GM18861 (cell line): ENCODE measurements at regions not wholly inside any gene's neighbourhood (a gene's known extent, or its start where the extent isn't known, plus 50 kb on each side); places are given as distances from the start of the nearest gene placed in this dataset.

Experiments used
- ATAC-seq: cut with Tn5 transposase; IDR thresholded peaks from one replicate; pipeline ENCODE4 v1.9.1; 2021; ENCODE audit not compliant: unreplicated experiment

- no peak for ATAC-seq
Observed at GRCh38 chr3:81439108-81439507, 322.3 kb downstream of the GBE1 start.

GRCh38 chr3:81437683-81438082, 323.8 kb downstream of the GBE1 start:
- no peak for ATAC-seq

GRCh38 chr3:81436182-81436581, 325.3 kb downstream of the GBE1 start:
- ATAC-seq = no peak

- ATAC-seq = no peak
Observed at GRCh38 chr3:81435050-81435449, 326.4 kb downstream of the GBE1 start.

- ATAC-seq = no peak
Observed at GRCh38 chr3:81434161-81434560, 327.3 kb downstream of the GBE1 start.

GRCh38 chr3:81433675-81434074, 327.8 kb downstream of the GBE1 start:
- ATAC-seq = no peak

GRCh38 chr3:81432456-81432855, 329.0 kb downstream of the GBE1 start:
- no peak for ATAC-seq

- ATAC-seq = no peak
Observed at GRCh38 chr3:81426826-81427577, 334.4 kb downstream of the GBE1 start.

- no peak for ATAC-seq
Observed at GRCh38 chr3:81425198-81425868, 336.1 kb downstream of the GBE1 start.

- no peak for ATAC-seq
Observed at GRCh38 chr3:81419228-81419627, 342.2 kb downstream of the GBE1 start.

- no peak for ATAC-seq
Observed at GRCh38 chr3:81416812-81417211, 344.6 kb downstream of the GBE1 start.

GRCh38 chr3:81406318-81406717, 355.1 kb downstream of the GBE1 start:
- ATAC-seq = no peak

GRCh38 chr3:81395739-81396513, 365.5 kb downstream of the GBE1 start:
- ATAC-seq = peak; percentile 13

GRCh38 chr3:81394651-81395524, 366.6 kb downstream of the GBE1 start:
- ATAC-seq = no peak

GRCh38 chr3:81393251-81393650, 368.2 kb downstream of the GBE1 start:
- ATAC-seq = no peak

GRCh38 chr3:81390796-81391195, 370.6 kb downstream of the GBE1 start:
- no peak for ATAC-seq

GRCh38 chr3:81388191-81388590, 373.3 kb downstream of the GBE1 start:
- ATAC-seq = no peak

- ATAC-seq = no peak
Observed at GRCh38 chr3:81382470-81382869, 379.0 kb downstream of the GBE1 start.

GRCh38 chr3:81380234-81380633, 381.2 kb downstream of the GBE1 start:
- ATAC-seq = no peak

GRCh38 chr3:81378552-81379293, 382.7 kb downstream of the GBE1 start:
- ATAC-seq = no peak
